Neural cell (in vitro differentiated cells): ENCODE measurements at regions not wholly inside any gene's neighbourhood (a gene's known extent, or its start where the extent isn't known, plus 50 kb on each side); places are given as distances from the start of the nearest gene placed in this dataset.

Source experiments
- CTCF ChIP-seq: fragments of 450-650 bp; IDR thresholded peaks from 2 replicates; pipeline ENCODE4 v1.5.1; 2014; ENCODE audit warnings: antibody characterized with exemption, mild to moderate bottlenecking, moderate library complexity; ENCODE audit not compliant: poor library complexity, severe bottlenecking
- EP300 ChIP-seq: fragments of 450-650 bp; conservative IDR thresholded peaks from 2 replicates; pipeline ENCODE4 v1.6.1; 2014; ENCODE audit warnings: antibody characterized with exemption, mild to moderate bottlenecking, moderate library complexity; ENCODE audit not compliant: poor library complexity, severe bottlenecking
- EZH2 ChIP-seq: fragments of 200-600, 300-800 bp; shearing (Covaris generic), sonication (generic); IDR thresholded peaks from 2 replicates; pipeline ENCODE4 v1.6.1; 2014; ENCODE audit warnings: antibody characterized with exemption, low read length, borderline replicate concordance, mild to moderate bottlenecking; ENCODE audit not compliant: insufficient read depth, poor library complexity, severe bottlenecking
- POLR2AphosphoS5 ChIP-seq: IDR thresholded peaks from 2 replicates; pipeline ENCODE4 v1.6.1; 2012
- RAD21 ChIP-seq: fragments of 450-650 bp; conservative IDR thresholded peaks from 2 replicates; pipeline ENCODE4 v1.6.1; 2014; ENCODE audit warnings: antibody characterized with exemption, mild to moderate bottlenecking, moderate library complexity
- REST ChIP-seq: IDR thresholded peaks from 2 replicates; pipeline ENCODE4 v1.6.1; 2012; ENCODE audit warnings: borderline replicate concordance
- SMC3 ChIP-seq: fragments of 450-650 bp; conservative IDR thresholded peaks from 2 replicates; pipeline ENCODE4 v1.6.1; 2014; ENCODE audit warnings: antibody characterized with exemption, mild to moderate bottlenecking, moderate library complexity; ENCODE audit not compliant: poor library complexity
- TAF1 ChIP-seq: IDR thresholded peaks from 2 replicates; pipeline ENCODE4 v1.6.1; 2012; ENCODE audit warnings: low read depth

- no peak for TF ChIP-seq POLR2AphosphoS5
- no peak for TF ChIP-seq EP300
- no peak for TF ChIP-seq CTCF
- no peak for TF ChIP-seq TAF1
- TF ChIP-seq RAD21: no peak
- no peak for TF ChIP-seq EZH2
- TF ChIP-seq REST: no peak
- TF ChIP-seq SMC3: no peak
Observed at GRCh38 chr2:19458427-19459003, 100.1 kb upstream of the OSR1 start.
